ENCODE measurements at regions not wholly inside any gene's neighbourhood (a gene's known extent, or its start where the extent isn't known, plus 50 kb on each side); places are given as distances from the start of the nearest gene placed in this dataset.

- no peak for DNase-seq
These were observed 303.4 kb downstream of the RAB28 start for GRCh38 chr4:13180701-13181100.

- no peak for DNase-seq
These were observed 305.5 kb downstream of the RAB28 start for GRCh38 chr4:13178621-13179020.

- no peak for DNase-seq
These were observed 307.4 kb downstream of the RAB28 start for GRCh38 chr4:13176741-13177142.

- DNase-seq: no peak
These were observed 309.2 kb downstream of the RAB28 start for GRCh38 chr4:13174926-13175325.

GRCh38 chr4:13174001-13174400 lies 310.1 kb downstream of the RAB28 start:
- DNase-seq: no peak

- DNase-seq: no peak
These were observed 312.7 kb downstream of the RAB28 start for GRCh38 chr4:13171292-13172057.

- no peak for DNase-seq
These were observed 314.2 kb downstream of the RAB28 start for GRCh38 chr4:13169731-13170525.

- no peak for DNase-seq
These were observed 315.8 kb downstream of the RAB28 start for GRCh38 chr4:13168326-13168725.

GRCh38 chr4:13166214-13166613 lies 317.9 kb downstream of the RAB28 start:
- DNase-seq: no peak

GRCh38 chr4:13164783-13165331 lies 319.3 kb downstream of the RAB28 start:
- no peak for DNase-seq

GRCh38 chr4:13162886-13163285 lies 321.3 kb downstream of the RAB28 start:
- no peak for DNase-seq

GRCh38 chr4:13160920-13161319 lies 323.2 kb downstream of the RAB28 start:
- DNase-seq: no peak

- no peak for DNase-seq
These were observed 325.0 kb downstream of the RAB28 start for GRCh38 chr4:13159041-13159620.

- DNase-seq: no peak
These were observed 332.9 kb downstream of the RAB28 start for GRCh38 chr4:13151194-13151593.

GRCh38 chr4:13143222-13144070 lies 340.7 kb downstream of the RAB28 start:
- no peak for DNase-seq

- DNase-seq: no peak
These were observed 341.4 kb downstream of the RAB28 start for GRCh38 chr4:13142726-13143125.

- no peak for DNase-seq
These were observed 341.9 kb downstream of the RAB28 start for GRCh38 chr4:13142191-13142590.

GRCh38 chr4:13137390-13137789 lies 346.8 kb downstream of the RAB28 start:
- no peak for DNase-seq

GRCh38 chr4:13133700-13134099 lies 350.4 kb downstream of the RAB28 start:
- no peak for DNase-seq

GRCh38 chr4:13130848-13131247 lies 353.3 kb downstream of the RAB28 start:
- DNase-seq: no peak

- no peak for DNase-seq
These were observed 355.0 kb downstream of the RAB28 start for GRCh38 chr4:13129095-13129494.
